GM12878 (cell line): ENCODE measurements at regions not wholly inside any gene's neighbourhood (a gene's known extent, or its start where the extent isn't known, plus 50 kb on each side); places are given as distances from the start of the nearest gene placed in this dataset.

Experiments
- CTCF ChIP-seq, 3 experiments: IDR thresholded peaks in 2 of 3; conservative IDR thresholded peaks in 1 of 3; 2 replicates each; pipeline ENCODE4 v1.5.1; 2011; ENCODE audit warnings: low read depth in 3 of 3, low read length in 3 of 3, mild to moderate bottlenecking in 3 of 3, control low read depth in 2 of 3, moderate library complexity in 2 of 3, inconsistent platforms in 1 of 3, mixed read lengths in 1 of 3; ENCODE audit not compliant: control insufficient read depth in 2 of 3, insufficient read depth in 1 of 3; ENCODE audit errors: extremely low read depth in 1 of 3
- EZH2 ChIP-seq: IDR thresholded peaks from 2 replicates; pipeline ENCODE4 v1.6.1; 2012; ENCODE audit warnings: low read depth, mild to moderate bottlenecking, control low read depth, inconsistent platforms, low read length, borderline replicate concordance; ENCODE audit not compliant: control insufficient read depth
- LARP7 ChIP-seq: fragments of 450-650 bp; IDR thresholded peaks from 2 replicates; pipeline ENCODE4 v1.6.1; 2017; ENCODE audit warnings: mild to moderate bottlenecking

DNA sequence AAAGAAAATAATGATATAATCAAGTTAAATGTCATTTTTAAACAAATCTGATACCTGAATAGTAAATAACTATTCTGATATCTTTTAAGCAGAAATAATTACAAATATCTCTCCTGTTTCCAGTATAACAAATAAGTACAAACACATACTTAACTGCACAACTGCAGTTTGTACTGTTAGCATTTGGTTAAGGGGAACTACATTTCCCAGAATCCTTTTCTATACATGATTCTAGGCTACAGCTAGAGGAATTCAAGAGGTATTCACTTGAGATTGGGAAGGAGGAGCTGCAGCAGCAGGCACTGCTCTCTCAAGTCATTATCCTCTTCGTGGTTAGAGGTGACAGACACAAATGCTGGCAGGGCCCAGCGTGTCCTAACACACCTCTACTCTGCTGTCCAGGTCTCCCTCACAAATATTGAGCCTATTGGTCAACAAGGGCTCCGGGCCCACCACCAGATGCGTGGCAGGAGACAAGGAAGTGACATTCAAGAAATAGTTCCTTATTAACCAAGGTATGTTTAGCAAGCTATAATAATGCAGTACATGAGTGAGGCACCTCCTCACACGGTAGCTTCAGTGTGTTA, 255.1 kb upstream of the MKLN1 start:
- TF ChIP-seq EZH2 (no peak), LARP7 (no peak), CTCF (IDR thresholded peaks at IDR 0.05 in 2 of 3, conservative IDR thresholded peaks at IDR 0.05 in 1 of 3; ENCODE audit: control insufficient read depth in 2 of 3, extremely low read depth in 1 of 3, insufficient read depth in 1 of 3, low read depth in 3 of 3, low read length in 3 of 3) (no peak)
